ENCODE measurements at regions not wholly inside any gene's neighbourhood (a gene's known extent, or its start where the extent isn't known, plus 50 kb on each side); places are given as distances from the start of the nearest gene placed in this dataset.

DNA sequence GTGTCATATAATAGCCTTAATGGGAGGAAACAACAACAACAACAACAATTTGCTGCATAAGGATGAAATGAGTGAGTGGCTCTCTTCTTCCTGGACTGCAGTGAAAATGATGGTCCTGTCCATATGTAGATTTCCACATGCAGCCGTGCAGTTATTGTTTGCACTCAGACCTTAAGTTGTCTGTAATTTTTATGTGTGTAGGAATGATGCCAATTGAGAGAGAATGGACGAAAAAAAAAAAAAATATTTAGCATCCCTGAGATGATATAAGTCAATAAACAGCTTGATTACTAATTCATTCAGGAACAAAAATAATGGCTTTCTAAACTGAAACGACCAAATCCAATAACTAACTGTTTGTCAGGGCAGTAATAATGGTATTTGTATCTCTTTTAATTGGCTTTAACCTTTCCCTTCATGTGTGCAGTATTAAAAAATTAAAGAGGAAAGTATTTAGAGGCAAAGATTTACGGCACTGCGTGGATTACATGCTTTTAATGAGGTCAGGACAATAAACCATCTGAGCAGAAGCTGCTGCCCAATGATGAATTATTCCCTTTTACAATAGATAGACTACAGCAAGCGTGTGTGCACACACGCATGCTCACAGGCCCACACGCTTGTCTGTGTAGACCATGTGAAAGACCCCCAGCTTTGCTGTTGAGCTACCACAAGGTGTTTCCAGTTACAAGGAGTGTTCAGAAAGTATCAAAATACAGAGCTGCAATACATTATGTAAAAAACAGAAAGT, 459.5 kb upstream of the WWC1 start:
- Histone ChIP-seq H3K36me3 (no peaks in the 10 kb centered on the region), H3K27me3 (no peaks in the 10 kb centered on the region), H3K9me3 (no peaks in the 10 kb centered on the region), H3K4me1 (no peaks in the 10 kb centered on the region), H3K4me3 (no peak overlapping the region), H3K27ac (no peak overlapping the region)
- ATAC-seq (no peak), DNase-seq (no peak)
- TF ChIP-seq, protein P1, sequence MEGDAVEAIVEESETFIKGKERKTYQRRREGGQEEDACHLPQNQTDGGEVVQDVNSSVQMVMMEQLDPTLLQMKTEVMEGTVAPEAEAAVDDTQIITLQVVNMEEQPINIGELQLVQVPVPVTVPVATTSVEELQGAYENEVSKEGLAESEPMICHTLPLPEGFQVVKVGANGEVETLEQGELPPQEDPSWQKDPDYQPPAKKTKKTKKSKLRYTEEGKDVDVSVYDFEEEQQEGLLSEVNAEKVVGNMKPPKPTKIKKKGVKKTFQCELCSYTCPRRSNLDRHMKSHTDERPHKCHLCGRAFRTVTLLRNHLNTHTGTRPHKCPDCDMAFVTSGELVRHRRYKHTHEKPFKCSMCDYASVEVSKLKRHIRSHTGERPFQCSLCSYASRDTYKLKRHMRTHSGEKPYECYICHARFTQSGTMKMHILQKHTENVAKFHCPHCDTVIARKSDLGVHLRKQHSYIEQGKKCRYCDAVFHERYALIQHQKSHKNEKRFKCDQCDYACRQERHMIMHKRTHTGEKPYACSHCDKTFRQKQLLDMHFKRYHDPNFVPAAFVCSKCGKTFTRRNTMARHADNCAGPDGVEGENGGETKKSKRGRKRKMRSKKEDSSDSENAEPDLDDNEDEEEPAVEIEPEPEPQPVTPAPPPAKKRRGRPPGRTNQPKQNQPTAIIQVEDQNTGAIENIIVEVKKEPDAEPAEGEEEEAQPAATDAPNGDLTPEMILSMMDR (IDR thresholded peaks at IDR 0.05 in 4 of 5, conservative IDR thresholded peaks at IDR 0.05 in 1 of 5) = no peak
- no peak for TF ChIP-seq POLR2A (IDR thresholded peaks at IDR 0.05)
- in situ Hi-C loops (cut with MboI; ENCODE audit: low sequenced_read_pairs in 4 of 4) = no loop called here
- intact Hi-C loops (cut with DNase I; ENCODE audit: low total_unique reads) = no loop called here

DNA sequence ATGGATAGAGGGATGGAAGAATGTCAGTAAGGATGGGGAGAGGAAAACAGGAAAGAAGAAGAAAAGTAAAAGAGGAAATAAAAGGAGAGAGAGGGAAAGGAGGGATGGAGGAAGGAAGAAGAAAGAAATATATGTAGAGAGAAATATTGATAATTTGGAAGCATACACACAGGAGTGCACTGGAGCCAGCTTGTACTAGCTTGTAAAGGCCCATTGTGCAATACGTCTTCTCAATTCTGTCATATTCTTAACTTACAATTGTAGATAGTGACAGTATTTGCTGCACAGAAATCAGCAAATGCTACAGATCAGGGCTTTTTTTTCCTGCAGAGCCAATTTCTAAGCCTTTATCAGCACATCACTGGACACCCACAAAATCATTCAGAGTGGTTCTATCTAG, 458.8 kb upstream of the WWC1 start:
- Histone ChIP-seq H3K27me3 (no peaks in the 10 kb centered on the region), H3K4me3 (no peak overlapping the region), H3K4me1 (no peaks in the 10 kb centered on the region), H3K9me3 (no peaks in the 10 kb centered on the region), H3K27ac (no peak overlapping the region), H3K36me3 (no peaks in the 10 kb centered on the region)
- TF ChIP-seq, protein P1 (IDR thresholded peaks at IDR 0.05 in 4 of 5, conservative IDR thresholded peaks at IDR 0.05 in 1 of 5) = no peak
- no peak for TF ChIP-seq POLR2A (IDR thresholded peaks at IDR 0.05)
- no peak for DNase-seq
- no peak for ATAC-seq
- intact Hi-C loops (cut with DNase I; ENCODE audit: low total_unique reads) (no loop called here), in situ Hi-C loops (cut with MboI; ENCODE audit: low sequenced_read_pairs in 4 of 4) (no loop called here)

DNA sequence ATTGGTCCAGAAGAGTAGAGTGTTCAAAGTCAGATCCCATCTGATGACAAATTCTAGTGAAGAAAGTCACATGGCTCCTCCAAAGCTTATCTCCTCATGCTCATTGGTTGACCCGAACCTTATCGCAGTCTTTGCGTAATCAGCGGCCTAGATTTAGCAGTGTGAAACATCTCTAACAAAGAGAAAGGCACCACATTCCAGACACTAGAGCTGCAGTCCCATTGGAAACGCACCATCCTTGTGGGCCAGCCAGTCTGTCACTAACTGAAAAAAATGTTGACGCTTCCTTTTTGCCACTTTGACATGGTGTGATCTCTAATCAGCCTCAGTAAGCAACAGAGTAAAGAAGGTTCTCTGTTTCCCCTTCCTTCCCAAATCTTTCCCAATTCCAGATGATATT, 458.0 kb upstream of the WWC1 start:
- DNase-seq = no peak
- H3K4me3 ChIP-seq = no peak overlapping the region
- ATAC-seq = no peak
- TF ChIP-seq, protein P1 (IDR thresholded peaks at IDR 0.05 in 4 of 5, conservative IDR thresholded peaks at IDR 0.05 in 1 of 5) = no peak
- no peak for TF ChIP-seq POLR2A (IDR thresholded peaks at IDR 0.05)
- no peaks in the 10 kb centered on the region for H3K9me3 ChIP-seq
- intact Hi-C loops (cut with DNase I; ENCODE audit: low total_unique reads) (no loop called here), in situ Hi-C loops (cut with MboI; ENCODE audit: low sequenced_read_pairs in 4 of 4) (no loop called here)
- no peaks in the 10 kb centered on the region for H3K4me1 ChIP-seq
- H3K27ac ChIP-seq = no peak overlapping the region
- no peaks in the 10 kb centered on the region for H3K27me3 ChIP-seq
- no peaks in the 10 kb centered on the region for H3K36me3 ChIP-seq

DNA sequence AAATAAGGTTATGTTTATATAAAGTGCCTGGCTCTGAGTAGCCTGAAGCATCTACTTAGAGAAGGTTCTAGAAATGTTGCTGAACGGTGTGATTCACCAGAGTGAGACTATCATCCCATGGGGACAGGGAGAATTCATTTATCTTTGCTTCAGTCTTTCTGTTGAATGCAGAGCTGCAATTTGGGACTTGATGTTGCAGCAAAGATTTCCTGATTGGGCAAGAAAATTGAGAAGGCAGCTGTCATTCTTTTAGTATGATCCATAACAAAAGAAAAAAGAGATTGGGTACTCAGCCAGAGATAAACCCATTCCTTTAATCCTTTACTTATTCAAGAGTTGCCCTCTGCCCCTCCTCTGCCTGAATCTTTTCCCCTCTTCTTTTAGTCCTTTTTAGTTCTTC, 456.3 kb upstream of the WWC1 start:
- Histone ChIP-seq H3K36me3 (no peaks in the 10 kb centered on the region), H3K4me3 (no peak overlapping the region), H3K27me3 (no peaks in the 10 kb centered on the region), H3K4me1 (no peaks in the 10 kb centered on the region), H3K9me3 (no peaks in the 10 kb centered on the region), H3K27ac (no peak overlapping the region)
- ATAC-seq = no peak
- intact Hi-C loops (cut with DNase I; ENCODE audit: low total_unique reads) = no loop called here
- DNase-seq = no peak
- in situ Hi-C loops (cut with MboI; ENCODE audit: low sequenced_read_pairs in 4 of 4) = no loop called here
- TF ChIP-seq, protein P1 (IDR thresholded peaks at IDR 0.05 in 4 of 5, conservative IDR thresholded peaks at IDR 0.05 in 1 of 5) = no peak
- no peak for TF ChIP-seq POLR2A (IDR thresholded peaks at IDR 0.05)

DNA sequence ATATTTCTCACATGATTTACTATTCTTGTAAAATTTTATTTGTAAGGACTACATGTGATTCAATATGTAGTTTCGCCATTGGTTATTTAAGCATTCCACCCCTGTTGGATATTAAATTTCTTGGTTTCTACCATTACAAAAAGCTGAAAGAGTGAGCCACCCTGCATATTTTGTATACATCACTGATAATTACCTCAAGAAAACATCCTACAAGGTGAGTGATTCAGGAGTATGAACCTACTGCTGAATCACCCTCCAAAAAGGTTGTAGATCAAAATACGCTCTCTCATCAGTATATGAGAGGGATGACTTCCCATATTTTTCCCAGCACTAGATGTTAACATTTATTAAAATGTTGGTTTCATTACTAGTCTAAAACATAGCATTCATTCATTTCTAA, 454.3 kb upstream of the WWC1 start:
- no peak for DNase-seq
- TF ChIP-seq, protein P1 (IDR thresholded peaks at IDR 0.05 in 4 of 5, conservative IDR thresholded peaks at IDR 0.05 in 1 of 5) = no peak
- TF ChIP-seq POLR2A (IDR thresholded peaks at IDR 0.05) = no peak
- H3K27me3 ChIP-seq = no peaks in the 10 kb centered on the region
- intact Hi-C loops (cut with DNase I; ENCODE audit: low total_unique reads) (no loop called here), in situ Hi-C loops (cut with MboI; ENCODE audit: low sequenced_read_pairs in 4 of 4) (no loop called here)
- H3K27ac ChIP-seq = no peak overlapping the region
- no peaks in the 10 kb centered on the region for H3K9me3 ChIP-seq
- no peak overlapping the region for H3K4me3 ChIP-seq
- no peak for ATAC-seq
- no peaks in the 10 kb centered on the region for H3K36me3 ChIP-seq
- H3K4me1 ChIP-seq = no peaks in the 10 kb centered on the region

Data from gastrocnemius medialis (tissue), 4 donors.